Renal cortical epithelial cell (primary cell): ENCODE measurements at regions not wholly inside any gene's neighbourhood (a gene's known extent, or its start where the extent isn't known, plus 50 kb on each side); places are given as distances from the start of the nearest gene placed in this dataset.

Experiments
- DNase-seq: peaks from one replicate; pipeline ENCODE4 v3.0.0-alpha.2; 2011; ENCODE audit warnings: low read depth

GRCh38 chr3:177673112-177673914 lies 476.0 kb upstream of the TBL1XR1 start:
- peak; percentile 85 for DNase-seq

GRCh38 chr3:177674186-177674585 lies 476.9 kb upstream of the TBL1XR1 start:
- DNase-seq, result no peak

GRCh38 chr3:177676148-177676547 lies 478.9 kb upstream of the TBL1XR1 start:
- DNase-seq, result no peak

GRCh38 chr3:177676947-177677587 lies 479.8 kb upstream of the TBL1XR1 start:
- peak; percentile 98 for DNase-seq

- no peak for DNase-seq
Observed at GRCh38 chr3:177679568-177680471, 482.5 kb upstream of the TBL1XR1 start.

- DNase-seq, result peak; percentile 61
Observed at GRCh38 chr3:177680472-177680821, 483.2 kb upstream of the TBL1XR1 start.

- no peak for DNase-seq
Observed at GRCh38 chr3:177681156-177681555, 483.9 kb upstream of the TBL1XR1 start.

GRCh38 chr3:177681852-177682251 lies 484.6 kb upstream of the TBL1XR1 start:
- no peak for DNase-seq

- no peak for DNase-seq
Observed at GRCh38 chr3:177683586-177683985, 486.3 kb upstream of the TBL1XR1 start.

- no peak for DNase-seq
Observed at GRCh38 chr3:177686671-177687070, 489.4 kb upstream of the TBL1XR1 start.

- DNase-seq, result no peak
Observed at GRCh38 chr3:177687291-177687690, 490.0 kb upstream of the TBL1XR1 start.

GRCh38 chr3:177688152-177688551 lies 490.9 kb upstream of the TBL1XR1 start:
- DNase-seq, result no peak

- no peak for DNase-seq
Observed at GRCh38 chr3:177689077-177689476, 491.8 kb upstream of the TBL1XR1 start.

GRCh38 chr3:177689869-177690268 lies 492.6 kb upstream of the TBL1XR1 start:
- no peak for DNase-seq

- no peak for DNase-seq
Observed at GRCh38 chr3:177690306-177690705, 493.0 kb upstream of the TBL1XR1 start.

- DNase-seq, result no peak
Observed at GRCh38 chr3:177692304-177692975, 495.2 kb upstream of the TBL1XR1 start.

GRCh38 chr3:177693616-177694264 lies 496.5 kb upstream of the TBL1XR1 start:
- DNase-seq, result no peak

GRCh38 chr3:177694316-177694715 lies 497.0 kb upstream of the TBL1XR1 start:
- DNase-seq, result no peak

- no peak for DNase-seq
Observed at GRCh38 chr3:177694951-177695350, 497.7 kb upstream of the TBL1XR1 start.

GRCh38 chr3:177700117-177700516 lies 502.8 kb upstream of the TBL1XR1 start:
- DNase-seq, result no peak

GRCh38 chr3:177703788-177704187 lies 506.5 kb upstream of the TBL1XR1 start:
- peak; percentile 44 for DNase-seq
